GM06990 (cell line): ENCODE measurements at regions not wholly inside any gene's neighbourhood (a gene's known extent, or its start where the extent isn't known, plus 50 kb on each side); places are given as distances from the start of the nearest gene placed in this dataset.

ENCODE experiments used
- DNase-seq: peaks from one replicate; pipeline ENCODE4 v3.0.0-alpha.2; 2011; ENCODE audit not compliant: insufficient read length; ENCODE audit errors: extremely low read depth
- H3K27me3 ChIP-seq: replicated peaks from 2 replicates; pipeline ENCODE4 v1.6.0; 2011; ENCODE audit warnings: low read length; ENCODE audit not compliant: control insufficient read depth, insufficient read depth
- H3K36me3 ChIP-seq: 2 replicates; pipeline ENCODE4 v1.5.1; 2011; ENCODE audit warnings: low read length; ENCODE audit not compliant: control insufficient read depth, insufficient read depth
- H3K4me3 ChIP-seq: replicated peaks from 2 replicates; pipeline ENCODE4 v1.5.1; 2011; ENCODE audit warnings: low read depth, mild to moderate bottlenecking, control low read depth, low read length
- TF ChIP-seq, protein P1 (sequence below): IDR thresholded peaks from 2 replicates; pipeline ENCODE4 v1.5.1; 2011; ENCODE audit warnings: low read length, control low read depth, mild to moderate bottlenecking, inconsistent platforms; ENCODE audit not compliant: insufficient read depth, poor library complexity, severe bottlenecking

DNA sequence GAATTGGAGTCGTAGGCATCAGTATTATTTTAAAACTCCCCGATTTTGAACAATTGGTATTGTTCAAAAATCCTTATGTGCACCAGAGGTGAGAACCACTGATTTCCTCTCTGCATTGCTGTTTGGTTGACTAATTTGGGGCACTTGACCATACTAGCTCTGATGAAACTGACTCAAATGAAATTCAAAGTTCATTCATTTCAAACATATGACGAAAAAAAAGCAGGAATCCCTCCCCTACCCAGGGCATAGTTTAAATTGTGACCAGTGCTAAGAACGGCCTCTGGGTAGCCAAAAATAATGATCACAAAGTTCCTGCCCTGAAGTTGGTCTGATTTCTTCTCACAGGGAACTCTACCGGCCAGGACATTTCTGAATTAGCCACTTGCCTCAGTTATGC lies 75.7 kb upstream of the EGFL6 start:
- H3K36me3 ChIP-seq = no peaks in the 10 kb centered on the region
- TF ChIP-seq, protein P1, sequence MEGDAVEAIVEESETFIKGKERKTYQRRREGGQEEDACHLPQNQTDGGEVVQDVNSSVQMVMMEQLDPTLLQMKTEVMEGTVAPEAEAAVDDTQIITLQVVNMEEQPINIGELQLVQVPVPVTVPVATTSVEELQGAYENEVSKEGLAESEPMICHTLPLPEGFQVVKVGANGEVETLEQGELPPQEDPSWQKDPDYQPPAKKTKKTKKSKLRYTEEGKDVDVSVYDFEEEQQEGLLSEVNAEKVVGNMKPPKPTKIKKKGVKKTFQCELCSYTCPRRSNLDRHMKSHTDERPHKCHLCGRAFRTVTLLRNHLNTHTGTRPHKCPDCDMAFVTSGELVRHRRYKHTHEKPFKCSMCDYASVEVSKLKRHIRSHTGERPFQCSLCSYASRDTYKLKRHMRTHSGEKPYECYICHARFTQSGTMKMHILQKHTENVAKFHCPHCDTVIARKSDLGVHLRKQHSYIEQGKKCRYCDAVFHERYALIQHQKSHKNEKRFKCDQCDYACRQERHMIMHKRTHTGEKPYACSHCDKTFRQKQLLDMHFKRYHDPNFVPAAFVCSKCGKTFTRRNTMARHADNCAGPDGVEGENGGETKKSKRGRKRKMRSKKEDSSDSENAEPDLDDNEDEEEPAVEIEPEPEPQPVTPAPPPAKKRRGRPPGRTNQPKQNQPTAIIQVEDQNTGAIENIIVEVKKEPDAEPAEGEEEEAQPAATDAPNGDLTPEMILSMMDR = no peak

DNA sequence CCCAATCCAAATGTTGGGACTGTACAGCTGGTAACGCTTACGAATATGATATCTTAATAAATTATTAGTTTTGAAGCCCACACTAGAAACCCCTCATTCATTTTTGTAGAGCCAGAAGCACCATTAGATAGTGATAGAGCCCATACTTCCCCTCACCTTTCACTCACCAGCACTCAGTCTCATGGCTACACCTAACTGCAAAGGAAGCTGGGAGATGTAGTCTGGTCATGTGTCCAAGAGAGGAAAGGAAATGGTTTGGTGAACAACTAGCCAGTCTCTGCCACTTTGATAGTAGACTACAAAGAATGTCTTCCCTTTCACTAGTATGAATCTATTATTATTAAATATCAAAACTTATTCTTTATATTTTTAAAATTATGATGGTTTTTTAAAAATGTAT lies 77.1 kb upstream of the EGFL6 start:
- TF ChIP-seq, protein P1 = no peak
- H3K27me3 ChIP-seq = no peaks in the 10 kb centered on the region
- DNase-seq = no peak
- H3K36me3 ChIP-seq = no peaks in the 10 kb centered on the region
- no peak overlapping the region for H3K4me3 ChIP-seq

More for the DNA sequence above, 75.7 kb upstream of the EGFL6 start:
- no peaks in the 10 kb centered on the region for H3K27me3 ChIP-seq
- no peak overlapping the region for H3K4me3 ChIP-seq
- no peak for DNase-seq

DNA sequence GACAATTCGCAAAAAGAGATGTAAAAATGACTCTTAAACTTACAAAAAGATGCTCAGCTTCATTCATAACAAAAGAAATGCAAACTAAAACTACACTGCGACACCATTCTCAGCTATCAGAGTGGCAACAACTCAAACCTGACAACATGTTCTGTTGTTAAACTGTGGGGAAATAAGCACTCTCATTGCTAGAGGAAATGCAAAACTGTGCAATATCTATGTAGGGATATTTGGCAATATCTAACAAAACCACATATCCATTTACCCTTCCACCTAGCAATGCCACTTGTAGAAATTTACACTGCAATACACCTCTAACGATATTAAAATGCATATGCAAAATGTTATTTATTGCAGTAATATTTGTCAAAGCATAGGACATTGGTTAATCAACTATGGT lies 78.3 kb upstream of the EGFL6 start:
- no peaks in the 10 kb centered on the region for H3K27me3 ChIP-seq
- DNase-seq = no peak
- H3K36me3 ChIP-seq = no peaks in the 10 kb centered on the region
- H3K4me3 ChIP-seq = no peak overlapping the region
- TF ChIP-seq, protein P1 = no peak

DNA sequence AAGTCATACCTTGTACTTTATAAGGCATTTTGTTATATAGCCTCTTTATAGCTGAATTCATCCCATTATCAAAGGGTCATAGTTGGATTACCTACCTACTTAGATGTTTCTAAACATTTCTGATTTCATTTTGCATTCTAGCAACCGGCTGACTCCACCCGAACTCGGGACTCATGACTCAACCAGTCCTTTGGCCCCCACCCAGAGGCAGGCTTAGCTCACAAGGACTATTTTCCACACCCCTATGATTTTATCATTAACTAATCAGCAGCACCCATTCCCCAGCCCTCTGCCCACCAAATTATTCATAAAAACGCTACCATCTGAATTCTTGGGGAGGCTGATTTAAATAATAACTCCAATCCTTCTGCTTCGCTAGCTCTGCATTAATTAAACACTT lies 79.9 kb upstream of the EGFL6 start:
- Histone ChIP-seq H3K4me3 (no peak overlapping the region), H3K36me3 (no peaks in the 10 kb centered on the region), H3K27me3 (no peaks in the 10 kb centered on the region)
- TF ChIP-seq, protein P1 = no peak
- DNase-seq = no peak

DNA sequence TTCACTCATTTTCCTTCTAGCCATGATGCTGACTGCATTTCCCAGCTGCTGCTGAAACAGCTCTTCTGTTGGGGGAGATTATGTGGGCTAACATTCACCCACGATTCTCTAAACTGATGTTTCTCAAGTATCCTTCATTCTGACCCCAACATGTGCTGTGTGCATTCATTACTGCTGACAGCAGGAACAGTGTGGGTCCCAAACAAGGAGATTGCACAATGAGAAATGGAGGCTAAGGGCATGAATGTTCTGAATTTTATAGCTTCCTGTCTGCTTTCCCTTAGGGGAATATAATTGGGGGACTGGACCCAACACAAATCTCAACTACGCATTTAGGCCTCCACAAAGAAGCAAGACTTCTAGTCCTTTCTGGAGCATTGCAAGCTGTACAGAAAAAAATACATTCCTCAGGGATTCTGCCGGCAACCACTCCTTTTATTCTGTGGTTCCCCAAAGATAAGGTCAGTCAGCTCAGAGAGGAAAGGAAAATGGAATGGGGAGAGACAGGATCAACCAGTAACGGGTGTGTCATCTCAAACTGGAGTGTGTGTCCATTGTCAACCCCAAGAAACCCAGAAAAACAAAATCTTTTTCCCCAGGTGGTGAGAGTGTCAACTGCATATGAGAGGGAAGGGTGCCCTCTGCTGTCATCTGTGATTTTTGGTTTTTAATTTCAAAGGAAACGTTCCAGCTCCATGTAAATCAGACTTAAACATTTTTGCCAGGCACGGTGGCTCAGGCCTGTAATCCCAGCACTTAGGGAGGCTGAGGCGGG lies 81.5 kb upstream of the EGFL6 start:
- TF ChIP-seq, protein P1 = peak; percentile 51
- Histone ChIP-seq H3K27me3 (no peaks in the 10 kb centered on the region), H3K4me3 (no peak overlapping the region), H3K36me3 (no peaks in the 10 kb centered on the region)
- peak; percentile 54 for DNase-seq
